B cell (primary cell): ENCODE measurements at regions not wholly inside any gene's neighbourhood (a gene's known extent, or its start where the extent isn't known, plus 50 kb on each side); places are given as distances from the start of the nearest gene placed in this dataset.

Experiments
- ATAC-seq: fragments of 200-7000 bp; cut with Tn5 transposase; one replicate; pipeline ENCODE4 v1.10.0; 2021; ENCODE audit warnings: low read depth, mild to moderate bottlenecking, moderate number of reproducible peaks, moderate library complexity
- CTCF ChIA-PET: fragments of 350-600 bp; sonication (Branson Sonifier 250); formaldehyde crosslinking; loops from one replicate; lab custom pipeline; 2021; ENCODE audit warnings: antibody characterized with exemption, inconsistent platforms; lab: Charles Lee
- POLR2A ChIA-PET: fragments of 350-600 bp; sonication (Branson Sonifier 250); formaldehyde crosslinking; loops from one replicate; lab custom pipeline; 2021; ENCODE audit warnings: antibody characterized with exemption; lab: Charles Lee
- DNase-seq: peaks from one replicate; pipeline ENCODE4 v3.0.0; 2013
- H2AFZ ChIP-seq: 2 replicates; pipeline ENCODE4 v1.6.1; 2012; ENCODE audit warnings: mild to moderate bottlenecking, low read depth, low read length; ENCODE audit not compliant: insufficient read depth, poor library complexity, severe bottlenecking
- H3K27ac ChIP-seq, 2 donors: 1 replicate in 1 of 2; 2 replicates in 1 of 2; pipeline ENCODE4 v1.5.1; 2012 to 2013; ENCODE audit warnings: low read length in 2 of 2, mild to moderate bottlenecking in 2 of 2, moderate library complexity in 1 of 2
- H3K27me3 ChIP-seq, 4 experiments: fragments of 200-600 bp in 1 of 4; sonication (generic) in 1 of 4; replicated peaks in 1 of 4; 1 replicate in 2 of 4; 2 replicates in 2 of 4; pipeline versions ENCODE4 v1.6.1 to v1.7.0; 2013 to 2016; ENCODE audit warnings: low read length in 3 of 4, mild to moderate bottlenecking in 2 of 4, mixed read lengths in 1 of 4, moderate library complexity in 1 of 4; ENCODE audit not compliant: insufficient read depth in 4 of 4, control insufficient read depth in 3 of 4; ENCODE audit errors: control extremely low read depth in 1 of 4
- H3K36me3 ChIP-seq, 2 experiments: replicated peaks in 1 of 2; 1 replicate in 1 of 2; 2 replicates in 1 of 2; pipeline versions ENCODE4 v1.6.1 to v1.7.1; 2013; ENCODE audit warnings: low read length in 1 of 2; ENCODE audit not compliant: insufficient read depth in 2 of 2, control insufficient read depth in 1 of 2; ENCODE audit errors: control extremely low read depth in 1 of 2, extremely low read depth in 1 of 2
- H3K4me1 ChIP-seq, 2 donors: fragments of 200-600 bp in 1 of 2; sonication (generic) in 1 of 2; 1 replicate in 1 of 2; 2 replicates in 1 of 2; pipeline versions ENCODE4 v1.5.1 to v1.6.1; 2013 to 2017; ENCODE audit warnings: low read length in 2 of 2; ENCODE audit not compliant: control insufficient read depth in 2 of 2, insufficient read depth in 2 of 2
- H3K4me2 ChIP-seq: replicated peaks from 2 replicates; pipeline ENCODE3; 2012; ENCODE audit warnings: mild to moderate bottlenecking, low read depth, low read length; ENCODE audit not compliant: poor library complexity, severe bottlenecking
- H3K4me3 ChIP-seq, 5 experiments: fragments of 200-600 bp in 1 of 5; sonication (generic) in 1 of 5; 1 replicate in 3 of 5; 2 replicates in 2 of 5; pipeline versions ENCODE4 v1.5.1 to v1.7.0; 2011 to 2016; ENCODE audit warnings: low read length in 4 of 5, mild to moderate bottlenecking in 4 of 5, low read depth in 2 of 5, control low read depth in 1 of 5, moderate library complexity in 1 of 5; ENCODE audit not compliant: insufficient read depth in 1 of 5; ENCODE audit errors: control extremely low read depth in 1 of 5, extremely low read depth in 1 of 5
- H3K79me2 ChIP-seq: fragments of 200-600 bp; sonication (generic); one replicate; pipeline ENCODE4 v1.6.0; 2016; ENCODE audit warnings: low read length; ENCODE audit not compliant: control insufficient read depth, insufficient read depth
- H3K9ac ChIP-seq: fragments of 200-600 bp; sonication (generic); 2 replicates; pipeline ENCODE4 v1.6.1; 2017; ENCODE audit warnings: mild to moderate bottlenecking, low read length, moderate library complexity
- H3K9me3 ChIP-seq, 3 donors: one replicate each; pipeline versions ENCODE4 v1.6.1 to v1.7.1; 2013; ENCODE audit warnings: low read length in 2 of 3; ENCODE audit not compliant: control insufficient read depth in 2 of 3, insufficient read depth in 1 of 3; ENCODE audit errors: control extremely low read depth in 1 of 3
- H4K20me1 ChIP-seq: 2 replicates; pipeline ENCODE4 v1.6.0; 2012; ENCODE audit warnings: mild to moderate bottlenecking, low read length; ENCODE audit not compliant: insufficient read depth, control insufficient read depth, poor library complexity, severe bottlenecking
- H3K27ac Mint-ChIP-seq: one replicate; pipeline ENCODE4 v1.8.0; 2021; ENCODE audit warnings: mixed read lengths
- H3K27me3 Mint-ChIP-seq: one replicate; pipeline ENCODE4 v1.8.0; 2021; ENCODE audit warnings: mixed read lengths
- H3K4me1 Mint-ChIP-seq: one replicate; pipeline ENCODE4 v1.8.0; 2021; ENCODE audit warnings: mixed read lengths
- H3K4me3 Mint-ChIP-seq: one replicate; pipeline ENCODE4 v1.8.0; 2021; ENCODE audit warnings: mixed read lengths
- H3K9me3 Mint-ChIP-seq: one replicate; pipeline ENCODE4 v1.8.0; 2022; ENCODE audit warnings: mixed read lengths; ENCODE audit not compliant: insufficient read depth
- EZH2 ChIP-seq: IDR thresholded peaks from 2 replicates; pipeline ENCODE4 v1.6.1; 2012; ENCODE audit warnings: borderline replicate concordance, low read depth, mild to moderate bottlenecking, moderate library complexity, low read length; ENCODE audit not compliant: insufficient read depth, poor library complexity, severe bottlenecking
- WGBS: methylation state at CpG from one replicate; pipeline ENCODE4 v1.1.5; 2013; ENCODE audit warnings: missing lambda C conversion rate; ENCODE audit not compliant: insufficient coverage; 5-methylcytosine and 5-hydroxymethylcytosine counted together
- intact Hi-C: fragments of 100-400 bp; cut with micrococcal nuclease; formaldehyde crosslinking; loops from one replicate; pipeline ENCODE4 v1.10.0; 2022
- TF ChIP-seq, protein P1 (sequence below): fragments of 200-600 bp; IDR thresholded peaks from one replicate; pipeline ENCODE4 v1.8.0; 2022; ENCODE audit warnings: antibody characterized with exemption, mild to moderate bottlenecking

DNA sequence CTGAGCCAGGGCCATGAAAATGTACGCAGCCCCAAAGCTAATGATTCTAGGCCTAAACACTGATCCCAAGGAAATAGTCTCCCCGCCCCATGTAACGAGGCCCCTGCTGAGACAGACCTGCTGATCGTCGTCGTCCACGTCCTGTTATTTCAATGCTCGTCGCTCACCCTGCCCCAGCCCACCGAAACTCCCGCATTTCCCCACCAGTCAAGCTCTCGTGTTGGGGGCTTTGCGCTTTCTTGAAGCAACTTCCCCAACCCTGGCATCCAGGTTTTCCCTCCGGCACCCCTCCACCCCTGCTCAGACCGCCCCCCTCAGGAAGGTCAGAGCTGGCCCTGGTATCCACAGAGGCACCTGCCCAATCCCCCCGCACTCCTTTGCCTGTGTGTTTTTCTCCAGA lies 58.8 kb upstream of the LINC01488 start:
- POLR2A ChIA-PET: no interaction called here

DNA sequence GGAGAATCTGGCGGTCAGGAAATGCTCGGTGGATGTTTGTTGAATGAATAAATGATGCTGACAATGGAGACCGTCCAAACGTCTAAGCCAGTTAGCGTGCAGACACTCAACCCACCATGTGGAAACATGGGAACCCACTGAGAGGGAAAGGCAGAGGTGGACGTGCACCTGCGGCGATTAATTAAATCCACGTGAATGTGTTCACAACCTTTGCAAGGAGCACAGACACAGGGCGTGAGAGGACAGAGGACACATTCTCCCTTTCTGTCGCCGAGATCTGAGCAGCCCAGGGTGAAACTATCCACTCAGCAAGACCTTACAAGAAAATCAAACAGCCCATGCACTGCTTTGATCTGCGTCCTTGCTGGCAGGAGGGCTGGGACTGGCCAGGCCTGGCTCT lies 58.3 kb upstream of the LINC01488 start:
- H3K9ac ChIP-seq: no peak overlapping the region
- H3K4me3 Mint-ChIP-seq: no peak overlapping the region
- no peaks in the 10 kb centered on the region for H3K4me1 ChIP-seq
- no peaks in the 10 kb centered on the region for H3K4me1 Mint-ChIP-seq
- H2AFZ ChIP-seq: no peak overlapping the region
- no peak for TF ChIP-seq EZH2
- TF ChIP-seq, protein P1, sequence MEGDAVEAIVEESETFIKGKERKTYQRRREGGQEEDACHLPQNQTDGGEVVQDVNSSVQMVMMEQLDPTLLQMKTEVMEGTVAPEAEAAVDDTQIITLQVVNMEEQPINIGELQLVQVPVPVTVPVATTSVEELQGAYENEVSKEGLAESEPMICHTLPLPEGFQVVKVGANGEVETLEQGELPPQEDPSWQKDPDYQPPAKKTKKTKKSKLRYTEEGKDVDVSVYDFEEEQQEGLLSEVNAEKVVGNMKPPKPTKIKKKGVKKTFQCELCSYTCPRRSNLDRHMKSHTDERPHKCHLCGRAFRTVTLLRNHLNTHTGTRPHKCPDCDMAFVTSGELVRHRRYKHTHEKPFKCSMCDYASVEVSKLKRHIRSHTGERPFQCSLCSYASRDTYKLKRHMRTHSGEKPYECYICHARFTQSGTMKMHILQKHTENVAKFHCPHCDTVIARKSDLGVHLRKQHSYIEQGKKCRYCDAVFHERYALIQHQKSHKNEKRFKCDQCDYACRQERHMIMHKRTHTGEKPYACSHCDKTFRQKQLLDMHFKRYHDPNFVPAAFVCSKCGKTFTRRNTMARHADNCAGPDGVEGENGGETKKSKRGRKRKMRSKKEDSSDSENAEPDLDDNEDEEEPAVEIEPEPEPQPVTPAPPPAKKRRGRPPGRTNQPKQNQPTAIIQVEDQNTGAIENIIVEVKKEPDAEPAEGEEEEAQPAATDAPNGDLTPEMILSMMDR: no peak
- H3K9me3 Mint-ChIP-seq: peaks cover 8% of the 10 kb centered on the region
- DNase-seq: no peak
- no peaks in the 10 kb centered on the region for H4K20me1 ChIP-seq
- no peak for ATAC-seq
- no peak overlapping the region for H3K4me2 ChIP-seq
- peaks cover 2% of the 10 kb centered on the region for H3K27me3 Mint-ChIP-seq
- over 99% methylated on average over 12 of the region's 13 CpGs for WGBS
- peaks cover 0 to 22% (median 11%) of the 10 kb centered on the region in 3 donors for H3K9me3 ChIP-seq
- H3K4me3 ChIP-seq: no peak overlapping the region
- H3K27ac Mint-ChIP-seq: no peak overlapping the region
- no peaks in the 10 kb centered on the region for H3K36me3 ChIP-seq
- no peaks in the 10 kb centered on the region for H3K79me2 ChIP-seq
- no peak overlapping the region for H3K27ac ChIP-seq
- POLR2A ChIA-PET: no interaction called here
- CTCF ChIA-PET: no interaction called here
- H3K27me3 ChIP-seq: peaks cover 0 to 3% (median 1%) of the 10 kb centered on the region in 4 experiments
- intact Hi-C loops: no loop called here

More for the DNA sequence above, 58.8 kb upstream of the LINC01488 start:
- no peaks in the 10 kb centered on the region for H4K20me1 ChIP-seq
- H3K27me3 ChIP-seq: peaks cover 0 to 3% (median 1%) of the 10 kb centered on the region in 4 experiments
- H2AFZ ChIP-seq: no peak overlapping the region
- intact Hi-C loops: no loop called here
- Mint-ChIP-seq H3K27ac (no peak overlapping the region), H3K4me1 (no peaks in the 10 kb centered on the region), H3K4me3 (no peak overlapping the region), H3K27me3 (peaks cover 2% of the 10 kb centered on the region), H3K9me3 (peaks cover 8% of the 10 kb centered on the region)
- H3K36me3 ChIP-seq: no peaks in the 10 kb centered on the region
- CTCF ChIA-PET: no interaction called here
- no peak overlapping the region for H3K27ac ChIP-seq
- no peak overlapping the region for H3K4me2 ChIP-seq
- ATAC-seq (no peak), DNase-seq (no peak)
- H3K4me1 ChIP-seq: no peaks in the 10 kb centered on the region
- 93% methylated on average over 15 of the region's 16 CpGs for WGBS
- TF ChIP-seq EZH2: no peak
- TF ChIP-seq, protein P1: no peak
- peaks cover 0 to 22% (median 11%) of the 10 kb centered on the region in 3 donors for H3K9me3 ChIP-seq
- H3K9ac ChIP-seq: no peak overlapping the region
- H3K79me2 ChIP-seq: no peaks in the 10 kb centered on the region
- H3K4me3 ChIP-seq: no peak overlapping the region
